Hindlimb muscle (tissue), 1 donor: ENCODE measurements at regions not wholly inside any gene's neighbourhood (a gene's known extent, or its start where the extent isn't known, plus 50 kb on each side); places are given as distances from the start of the nearest gene placed in this dataset.

Experiments
- DNase-seq: peaks from one replicate; pipeline ENCODE4 v3.0.0-alpha.2; 2013

DNA sequence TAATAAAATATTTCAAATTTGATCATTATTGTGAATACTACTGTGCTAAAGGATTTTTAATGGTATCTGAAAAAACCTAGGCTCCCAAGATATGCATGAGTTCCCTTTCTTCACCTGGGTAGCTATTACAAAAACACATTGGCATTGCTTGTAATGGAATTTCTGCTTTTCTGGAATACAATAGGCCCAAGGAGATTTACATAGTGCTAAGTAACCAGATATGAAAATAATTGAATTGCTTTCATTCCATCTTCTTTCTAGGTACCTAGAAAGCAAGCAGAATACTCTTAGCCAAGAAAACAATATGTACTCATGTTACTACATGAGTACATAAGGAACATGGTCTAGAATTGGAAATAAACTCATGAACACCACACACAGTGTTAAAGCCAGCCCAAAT lies 291.9 kb downstream of the KCNC2 start:
- no peak for DNase-seq

- peak; percentile 4 for DNase-seq
Measured at GRCh38 chr12:74918291-74918690, 291.3 kb downstream of the KCNC2 start.

GRCh38 chr12:74922117-74922516 lies 287.5 kb downstream of the KCNC2 start:
- no peak for DNase-seq

DNA sequence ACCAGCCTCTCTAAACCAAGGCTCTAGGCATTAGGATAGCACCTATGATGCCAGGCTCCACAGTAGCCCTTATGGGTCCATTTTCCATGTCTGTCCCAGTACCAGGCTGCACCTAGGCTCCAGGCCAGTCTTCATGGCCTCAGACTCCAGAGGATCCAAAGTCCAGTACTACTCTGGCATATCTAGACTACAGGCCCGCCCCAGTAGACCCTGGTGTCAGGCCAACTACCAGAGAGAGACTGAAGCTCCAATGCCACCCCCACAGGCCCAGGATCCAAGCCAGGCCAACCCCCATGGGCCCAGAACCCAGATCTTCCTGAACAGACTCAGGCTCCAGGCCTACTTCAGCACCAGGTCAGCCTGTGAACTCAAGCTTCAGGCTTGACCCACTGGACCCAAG lies 287.0 kb downstream of the KCNC2 start:
- no peak for DNase-seq

- no peak for DNase-seq
Measured at GRCh38 chr12:74941670-74942069, 268.0 kb downstream of the KCNC2 start.

- DNase-seq: no peak
Measured at GRCh38 chr12:74945771-74946198, 263.9 kb downstream of the KCNC2 start.

DNA sequence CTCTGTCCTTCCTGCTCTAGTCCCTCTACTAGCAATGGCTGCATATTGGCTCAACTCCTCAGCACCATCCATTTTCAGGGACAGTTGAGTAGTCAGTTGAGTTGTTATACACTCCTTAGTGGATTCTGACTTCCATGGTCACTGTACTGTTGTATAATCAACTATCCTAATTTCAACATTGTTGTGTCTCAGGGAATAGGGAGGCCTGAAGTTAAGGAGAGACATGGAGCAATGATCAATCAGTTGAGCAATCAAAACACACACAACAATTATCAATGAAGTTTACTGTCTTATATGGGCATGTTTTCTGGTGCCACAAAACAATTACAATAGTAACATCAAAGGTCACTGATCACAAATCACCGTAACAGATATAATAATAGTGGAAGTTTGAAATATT lies 255.9 kb downstream of the KCNC2 start:
- DNase-seq: no peak

DNA sequence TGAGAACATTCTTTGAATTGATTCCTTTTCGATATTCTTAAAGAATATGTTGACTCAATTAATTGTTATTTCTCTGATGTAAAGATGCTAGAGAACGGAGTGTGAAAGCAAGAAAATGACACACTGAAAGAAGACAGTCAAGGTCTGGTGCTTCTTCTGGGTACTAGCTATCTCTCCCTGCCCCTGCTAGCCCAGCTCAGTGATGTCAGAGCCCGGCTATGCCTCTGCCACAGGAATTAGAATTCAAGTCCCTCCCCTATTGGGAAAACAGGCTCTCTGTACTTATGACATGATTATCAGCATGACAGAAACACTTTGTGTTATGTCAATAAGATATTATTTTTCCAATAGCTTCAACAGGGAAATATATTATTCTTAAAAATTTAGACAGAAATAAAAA lies 252.4 kb downstream of the KCNC2 start:
- no peak for DNase-seq

DNA sequence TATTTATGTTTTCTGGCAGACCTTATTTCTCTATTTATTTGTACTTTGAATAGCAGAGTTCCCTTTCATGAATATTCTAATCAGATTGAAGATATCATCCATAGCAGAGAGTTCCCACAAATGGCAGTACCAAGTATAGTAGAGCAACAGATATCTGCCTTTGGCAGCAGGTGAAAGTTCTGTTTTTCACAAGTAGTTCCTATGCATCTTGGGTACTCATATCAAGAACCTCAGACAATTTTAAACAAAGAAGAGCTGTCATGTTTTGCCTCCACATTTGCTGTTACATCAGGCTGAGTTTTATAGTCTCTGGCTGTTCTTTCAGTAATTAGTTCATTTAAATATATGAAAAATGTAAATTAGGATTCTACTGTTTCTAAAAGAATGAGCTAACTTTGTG lies 252.0 kb downstream of the KCNC2 start:
- DNase-seq: no peak

- DNase-seq: no peak
Measured at GRCh38 chr12:74959657-74960056, 250.0 kb downstream of the KCNC2 start.

DNA sequence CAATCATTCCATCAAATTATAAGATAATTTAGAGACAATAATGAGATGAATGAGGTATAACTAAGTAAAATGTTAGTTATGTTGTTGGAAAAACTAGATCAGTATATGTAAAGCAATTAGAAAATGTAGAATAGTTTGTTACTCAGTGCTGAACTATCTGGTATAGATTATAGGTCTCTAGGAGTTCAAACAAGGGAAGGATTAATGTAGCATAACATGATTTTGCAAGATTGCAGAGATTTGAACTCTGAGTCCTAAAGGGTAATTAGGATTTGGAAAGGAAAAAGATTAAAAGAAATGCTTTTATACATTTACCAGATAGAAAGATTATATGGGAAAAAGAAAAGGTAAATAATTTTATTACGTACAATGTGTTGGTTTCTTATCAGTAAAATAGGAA lies 246.3 kb downstream of the KCNC2 start:
- no peak for DNase-seq

- no peak for DNase-seq
Measured at GRCh38 chr12:74963867-74964331, 245.7 kb downstream of the KCNC2 start.

GRCh38 chr12:74964390-74964789 lies 245.2 kb downstream of the KCNC2 start:
- DNase-seq: no peak

DNA sequence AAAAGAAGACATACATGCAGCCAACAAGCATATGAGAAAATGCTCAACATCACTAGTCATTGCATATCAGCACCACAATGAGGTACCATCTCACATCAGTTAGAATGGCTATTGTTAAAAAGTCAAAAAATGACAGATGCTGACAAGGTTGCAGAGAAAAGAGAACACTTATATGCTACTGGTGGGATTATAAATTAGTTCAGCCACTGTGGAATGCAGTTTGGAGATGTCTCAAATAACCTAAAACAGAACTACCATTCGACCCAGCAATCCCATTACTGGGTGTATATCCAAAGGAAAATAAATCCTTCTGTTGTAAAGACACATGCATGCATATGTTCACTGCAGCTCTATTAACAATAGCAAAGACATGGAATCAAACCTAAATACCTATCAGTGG lies 238.4 kb downstream of the KCNC2 start:
- no peak for DNase-seq

GRCh38 chr12:74977832-74978481 lies 231.7 kb downstream of the KCNC2 start:
- no peak for DNase-seq

- peak; percentile 15 for DNase-seq
Measured at GRCh38 chr12:74980510-74980909, 229.1 kb downstream of the KCNC2 start.

DNA sequence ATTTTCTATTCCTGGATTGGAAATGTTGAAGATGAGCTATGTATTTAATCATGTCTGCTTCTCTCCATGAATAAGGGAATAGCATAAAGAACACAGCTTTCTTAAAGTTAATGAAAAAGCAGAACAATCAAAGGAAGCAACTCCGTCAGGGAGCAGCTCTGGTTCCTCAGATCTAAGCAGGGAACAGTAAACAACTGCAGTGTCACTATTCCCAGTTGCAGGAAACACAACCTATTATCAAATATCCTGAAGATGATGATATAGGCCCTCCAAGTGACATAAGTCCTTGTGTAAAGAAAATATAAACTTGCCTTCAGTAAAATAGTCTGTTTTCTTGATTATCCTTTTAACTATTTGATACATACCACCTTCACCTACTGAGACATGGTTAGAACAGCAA lies 228.1 kb downstream of the KCNC2 start:
- DNase-seq: no peak

DNA sequence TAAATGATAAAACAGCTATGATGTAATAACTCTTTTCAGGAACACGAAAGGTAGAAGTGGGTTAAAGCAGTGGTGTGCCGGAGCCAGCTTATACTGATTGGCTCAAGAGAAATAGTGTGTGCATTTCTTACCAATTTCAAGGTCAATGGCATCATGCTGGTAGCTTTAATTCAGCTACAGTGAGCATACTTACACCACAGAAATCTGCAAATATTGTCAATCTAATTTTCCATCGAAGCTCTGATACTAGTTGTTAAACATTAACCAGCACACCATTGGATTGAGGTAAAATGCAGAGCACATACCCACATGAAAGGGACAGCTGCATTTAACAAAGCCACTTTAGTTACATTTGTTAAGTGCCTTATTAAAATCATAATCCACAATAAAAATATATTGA lies 225.7 kb downstream of the KCNC2 start:
- DNase-seq: no peak

GRCh38 chr12:74984631-74985030 lies 225.0 kb downstream of the KCNC2 start:
- DNase-seq: no peak

DNA sequence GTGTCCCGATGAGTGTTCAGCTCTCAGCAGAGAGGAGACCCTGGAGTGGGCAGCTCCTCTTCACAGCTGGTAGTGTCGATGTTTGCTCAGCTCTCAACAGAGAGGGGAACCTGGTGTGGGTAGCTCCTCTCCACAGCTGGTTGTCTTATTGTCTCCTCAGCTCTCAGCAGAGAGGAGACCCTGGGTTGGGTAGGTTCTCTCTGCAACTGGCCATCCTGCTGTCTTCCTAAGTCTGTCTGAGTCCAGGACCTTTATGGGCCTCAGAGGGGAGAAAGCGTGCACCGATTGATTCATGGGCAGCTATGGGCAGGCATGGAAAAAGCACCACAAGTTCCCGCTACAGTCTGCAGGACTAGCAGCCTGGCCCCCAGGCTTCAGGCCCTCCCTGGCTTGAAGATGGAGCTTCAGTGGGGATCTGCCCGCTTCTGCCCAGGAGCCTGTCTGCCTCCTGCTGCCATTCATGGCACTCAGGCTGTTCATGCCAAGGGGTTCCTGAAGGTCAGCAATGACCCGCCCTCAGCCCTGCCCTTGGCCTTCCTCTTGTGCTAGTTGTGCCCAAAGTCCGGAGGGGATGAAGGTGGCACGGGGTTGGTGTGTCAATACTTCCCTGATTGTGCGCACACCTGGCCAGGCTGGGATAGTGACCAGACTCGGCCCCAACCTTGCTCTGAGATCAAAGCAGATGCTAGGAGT lies 224.2 kb downstream of the KCNC2 start:
- no peak for DNase-seq

GRCh38 chr12:74985986-74986319 lies 223.7 kb downstream of the KCNC2 start:
- DNase-seq: no peak

- no peak for DNase-seq
Measured at GRCh38 chr12:74988156-74988555, 221.5 kb downstream of the KCNC2 start.
